ENCODE measurements at regions not wholly inside any gene's neighbourhood (a gene's known extent, or its start where the extent isn't known, plus 50 kb on each side); places are given as distances from the start of the nearest gene placed in this dataset.

DNA sequence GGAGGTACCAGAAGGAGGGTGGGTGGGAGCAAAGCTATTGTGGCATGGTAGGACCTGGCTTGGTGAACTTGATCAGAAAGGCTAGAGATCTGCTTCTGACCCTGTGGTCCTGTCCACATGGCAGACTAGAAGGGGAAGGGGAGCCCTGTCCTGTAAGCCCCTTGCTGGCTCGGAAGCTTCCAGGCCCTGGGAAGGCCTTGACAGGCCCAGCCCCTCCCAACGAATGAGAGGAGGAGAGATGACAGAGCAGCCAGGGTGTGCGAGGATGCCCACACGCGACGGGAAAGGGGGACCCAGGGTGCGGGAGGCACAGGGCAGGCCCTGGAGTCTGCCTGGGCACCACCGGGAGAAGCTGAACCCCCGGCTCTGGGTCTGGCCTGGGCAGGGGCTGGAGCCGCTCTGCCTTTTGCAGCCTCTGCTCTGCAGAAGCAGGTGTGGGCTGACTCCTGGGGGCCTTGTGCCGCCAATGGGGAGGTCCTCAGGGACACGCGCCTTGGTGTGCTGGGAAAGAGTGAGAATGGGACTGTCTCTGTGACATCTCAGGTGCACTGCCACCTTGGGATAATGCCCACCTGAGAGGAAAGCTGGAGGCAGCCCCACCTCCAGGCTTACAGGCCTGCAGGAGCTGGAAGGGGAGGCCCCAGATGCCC, 1447.5 kb downstream of the BRD1 start:
- TF ChIP-seq, protein P1, sequence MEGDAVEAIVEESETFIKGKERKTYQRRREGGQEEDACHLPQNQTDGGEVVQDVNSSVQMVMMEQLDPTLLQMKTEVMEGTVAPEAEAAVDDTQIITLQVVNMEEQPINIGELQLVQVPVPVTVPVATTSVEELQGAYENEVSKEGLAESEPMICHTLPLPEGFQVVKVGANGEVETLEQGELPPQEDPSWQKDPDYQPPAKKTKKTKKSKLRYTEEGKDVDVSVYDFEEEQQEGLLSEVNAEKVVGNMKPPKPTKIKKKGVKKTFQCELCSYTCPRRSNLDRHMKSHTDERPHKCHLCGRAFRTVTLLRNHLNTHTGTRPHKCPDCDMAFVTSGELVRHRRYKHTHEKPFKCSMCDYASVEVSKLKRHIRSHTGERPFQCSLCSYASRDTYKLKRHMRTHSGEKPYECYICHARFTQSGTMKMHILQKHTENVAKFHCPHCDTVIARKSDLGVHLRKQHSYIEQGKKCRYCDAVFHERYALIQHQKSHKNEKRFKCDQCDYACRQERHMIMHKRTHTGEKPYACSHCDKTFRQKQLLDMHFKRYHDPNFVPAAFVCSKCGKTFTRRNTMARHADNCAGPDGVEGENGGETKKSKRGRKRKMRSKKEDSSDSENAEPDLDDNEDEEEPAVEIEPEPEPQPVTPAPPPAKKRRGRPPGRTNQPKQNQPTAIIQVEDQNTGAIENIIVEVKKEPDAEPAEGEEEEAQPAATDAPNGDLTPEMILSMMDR (IDR thresholded peaks at IDR 0.05) = no peak
- no peak for TF ChIP-seq POLR2A (IDR thresholded peaks at IDR 0.05)
